GM12878 (cell line): ENCODE measurements at regions not wholly inside any gene's neighbourhood (a gene's known extent, or its start where the extent isn't known, plus 50 kb on each side); places are given as distances from the start of the nearest gene placed in this dataset.

Source experiments
- ATAC-seq: fragments of 200-7000 bp; cut with Tn5 transposase; 3 replicates; pipeline ENCODE4 v1.9.1; 2020; ENCODE audit warnings: mild to moderate bottlenecking, moderate library complexity
- BruUV-seq: library from RNA; stranded (reverse); fragments of 400-500 nt; replicated peaks from 2 replicates; lab custom pipeline; 2021; lab: Mats Ljungman, UMichigan
- CTCF ChIA-PET: fragments of 300-600 bp; sonication (Branson Sonifier 250); formaldehyde crosslinking; extraction: SDS; loops from one replicate; lab custom pipeline; 2021; ENCODE audit warnings: inconsistent platforms; lab: Yijun Ruan, JAX
- POLR2A ChIA-PET: fragments of 350-600 bp; formaldehyde crosslinking; extraction: SDS; loops from one replicate; lab custom pipeline; 2021; ENCODE audit warnings: inconsistent platforms; lab: Charles Lee
- RAD21 ChIA-PET: fragments of 300-600 bp; sonication (Branson Sonifier 250); formaldehyde crosslinking; loops from one replicate; lab custom pipeline; 2023; ENCODE audit warnings: antibody characterized with exemption; ENCODE audit not compliant: unreplicated experiment; lab: Charles Lee
- SMC1A ChIA-PET: fragments of 300-600 bp; sonication (Branson Sonifier 250); formaldehyde crosslinking; loops from one replicate; lab custom pipeline; 2023; ENCODE audit not compliant: unreplicated experiment, uncharacterized antibody; lab: Charles Lee
- DNase-seq: peaks from one replicate; pipeline ENCODE4 v3.0.0-alpha.2; 2011; ENCODE audit warnings: low read depth, low spot score
- FAIRE-seq: peaks from 3 replicates; lab custom pipeline; 2011; peaks lifted over from hg19 to GRCh38; lab: Jason Lieb, UNC
- H2AFZ ChIP-seq: 2 replicates; pipeline ENCODE4 v1.6.0; 2011; ENCODE audit warnings: low read depth, low read length, control low read depth; ENCODE audit not compliant: control insufficient read depth
- H3K27ac ChIP-seq: 2 replicates; pipeline ENCODE4 v1.5.1; 2011; ENCODE audit warnings: control low read depth; ENCODE audit not compliant: control insufficient read depth, insufficient read depth
- H3K27me3 ChIP-seq, 2 experiments: replicated peaks in 1 of 2; 2 replicates each; pipeline versions ENCODE4 v1.6.0 to v1.6.1; 2011; ENCODE audit warnings: low read length in 1 of 2; ENCODE audit not compliant: control insufficient read depth in 2 of 2, insufficient read depth in 2 of 2
- H3K36me3 ChIP-seq, 2 experiments: 2 replicates each; pipeline ENCODE4 v1.5.1; 2011; ENCODE audit warnings: low read length in 1 of 2; ENCODE audit not compliant: control insufficient read depth in 2 of 2, insufficient read depth in 2 of 2
- H3K4me1 ChIP-seq: 2 replicates; pipeline ENCODE4 v1.6.1; 2011; ENCODE audit warnings: mild to moderate bottlenecking, low read length, moderate library complexity, mixed read lengths; ENCODE audit not compliant: control insufficient read depth, insufficient read depth
- H3K4me2 ChIP-seq: 2 replicates; pipeline ENCODE4 v1.6.0; 2011; ENCODE audit warnings: control low read depth; ENCODE audit not compliant: control insufficient read depth, insufficient read depth
- H3K4me3 ChIP-seq: fragments of 200-600 bp; sonication (generic); 2 replicates; pipeline ENCODE4 v1.5.1; 2016
- H3K79me2 ChIP-seq: 2 replicates; pipeline ENCODE4 v1.6.0; 2011; ENCODE audit warnings: low read length; ENCODE audit not compliant: control insufficient read depth, insufficient read depth
- H3K9ac ChIP-seq: 2 replicates; pipeline ENCODE4 v1.8.0; 2011; ENCODE audit warnings: low read length, control low read depth, mixed read lengths; ENCODE audit not compliant: control insufficient read depth, insufficient read depth
- H3K9me3 ChIP-seq: replicated peaks from 3 replicates; pipeline ENCODE4 v1.5.1; 2011; ENCODE audit warnings: mild to moderate bottlenecking, low read length; ENCODE audit not compliant: control insufficient read depth, insufficient read depth
- H4K20me1 ChIP-seq: 2 replicates; pipeline ENCODE4 v1.6.0; 2011; ENCODE audit not compliant: control insufficient read depth, insufficient read depth
- ATF2 ChIP-seq: IDR thresholded peaks from 2 replicates; pipeline ENCODE4 v1.6.1; 2012; ENCODE audit warnings: low read length, inconsistent platforms
- CBX3 ChIP-seq: fragments of 200-600 bp; sonication (generic); IDR thresholded peaks from 2 replicates; pipeline ENCODE4 v1.6.1; 2016; ENCODE audit warnings: low read depth, borderline replicate concordance
- CHD2 ChIP-seq: IDR thresholded peaks from 2 replicates; pipeline ENCODE4 v1.6.1; 2011; ENCODE audit warnings: low read depth, low read length, improper control_type of control experiment, borderline replicate concordance
- CREB1 ChIP-seq: IDR thresholded peaks from 2 replicates; pipeline ENCODE4 v1.6.1; 2012; ENCODE audit warnings: low read depth, mild to moderate bottlenecking, inconsistent platforms
- FOXK2 ChIP-seq: fragments of 450-650 bp; IDR thresholded peaks from 2 replicates; pipeline ENCODE4 v1.6.1; 2017; ENCODE audit warnings: mild to moderate bottlenecking, moderate library complexity
- NFIC ChIP-seq: IDR thresholded peaks from 2 replicates; pipeline ENCODE4 v1.6.1; 2012; ENCODE audit warnings: low read depth, mild to moderate bottlenecking, inconsistent platforms, low read length, moderate library complexity
- REST ChIP-seq: IDR thresholded peaks from 2 replicates; pipeline ENCODE4 v1.6.1; 2012; ENCODE audit warnings: mild to moderate bottlenecking, low read depth, low read length
- RFX5 ChIP-seq: IDR thresholded peaks from 2 replicates; pipeline ENCODE4 v1.6.1; 2011; ENCODE audit warnings: low read depth, low read length, improper control_type of control experiment
- SKIL ChIP-seq: fragments of 450-650 bp; IDR thresholded peaks from 2 replicates; pipeline ENCODE4 v1.6.1; 2017; ENCODE audit warnings: mild to moderate bottlenecking, low read depth, inconsistent platforms; ENCODE audit not compliant: poor library complexity, severe bottlenecking
- TCF12 ChIP-seq: IDR thresholded peaks from 2 replicates; pipeline ENCODE4 v1.6.1; 2011; ENCODE audit warnings: low read depth, mild to moderate bottlenecking, low read length
- ZNF207 ChIP-seq: fragments of 450-650 bp; IDR thresholded peaks from 2 replicates; pipeline ENCODE4 v1.6.1; 2014; ENCODE audit warnings: antibody characterized with exemption, mild to moderate bottlenecking, borderline replicate concordance
- ZNF217 ChIP-seq: fragments of 450-650 bp; IDR thresholded peaks from 2 replicates; pipeline ENCODE4 v1.6.1; 2017; ENCODE audit warnings: antibody characterized with exemption, mild to moderate bottlenecking
- WGBS: methylation state at CpG from one replicate; pipeline ENCODE4 v1.1.6; 2016; ENCODE audit warnings: low lambda C conversion rate; ENCODE audit not compliant: insufficient replicate concordance, insufficient coverage; ENCODE audit errors: missing lambda C conversion rate; 5-methylcytosine and 5-hydroxymethylcytosine counted together
- in situ Hi-C: fragments of 300-500 bp; cut with MboI; formaldehyde crosslinking; loops from 9 replicates; pipeline ENCODE4 v1.14.3; 2018; ENCODE audit warnings: mixed read lengths
- intact Hi-C: fragments of 100-400 bp; cut with micrococcal nuclease; formaldehyde crosslinking; loops from one replicate; pipeline ENCODE4 v1.14.2; 2022; ENCODE audit not compliant: unreplicated experiment

GRCh38 chr22:49208768-49209252 lies 618.9 kb downstream of the BRD1 start:
- no TSS peak for BruUV-seq
- no peak overlapping the region for H2AFZ ChIP-seq
- H3K9me3 ChIP-seq, result no peaks in the 10 kb centered on the region; the same call in 2 of the 3 replicates
- H3K4me3 ChIP-seq, result no peak overlapping the region
- in situ Hi-C loops (no loop called here), intact Hi-C loops (no loop called here)
- H3K4me2 ChIP-seq, result no peak overlapping the region
- no peak for DNase-seq
- no peak overlapping the region for H3K27ac ChIP-seq
- WGBS, result 32% methylated on average over 15 of the region's 15 CpGs
- no peak for TF ChIP-seq RFX5
- peak; percentile 66; the same call in 1 of the 2 replicates for TF ChIP-seq REST
- H3K9ac ChIP-seq, result no peak overlapping the region
- RAD21 ChIA-PET, result no interaction called here
- H3K27me3 ChIP-seq, result no peaks in the 10 kb centered on the region
- CTCF ChIA-PET, result no interaction called here
- no peaks in the 10 kb centered on the region for H4K20me1 ChIP-seq
- no peaks in the 10 kb centered on the region for H3K79me2 ChIP-seq
- no peaks in the 10 kb centered on the region for H3K4me1 ChIP-seq
- SMC1A ChIA-PET, result no interaction called here
- no peaks in the 10 kb centered on the region for H3K36me3 ChIP-seq
- FAIRE-seq, result no peak
- POLR2A ChIA-PET, result no interaction called here
- ATAC-seq, result no peak

- H3K4me2 ChIP-seq, result no peak overlapping the region
- no peaks in the 10 kb centered on the region; the same call in 2 of the 3 replicates for H3K9me3 ChIP-seq
- H3K27ac ChIP-seq, result no peak overlapping the region
- ATAC-seq (no peak), DNase-seq (no peak), FAIRE-seq (no peak)
- no peaks in the 10 kb centered on the region for H3K36me3 ChIP-seq
- H3K27me3 ChIP-seq, result no peaks in the 10 kb centered on the region
- no peak overlapping the region for H3K4me3 ChIP-seq
- H4K20me1 ChIP-seq, result no peaks in the 10 kb centered on the region
- 0% methylated on average over 2 of the region's 2 CpGs for WGBS
- ChIA-PET POLR2A (no interaction called here), RAD21 (no interaction called here), SMC1A (no interaction called here), CTCF (no interaction called here)
- no peak overlapping the region for H3K9ac ChIP-seq
- no TSS peak for BruUV-seq
- H2AFZ ChIP-seq, result no peak overlapping the region
- in situ Hi-C loops (no loop called here), intact Hi-C loops (no loop called here)
- no peaks in the 10 kb centered on the region for H3K4me1 ChIP-seq
- no peaks in the 10 kb centered on the region for H3K79me2 ChIP-seq
- TF ChIP-seq ZNF217 (no peak), SKIL (no peak), CHD2 (no peak), ATF2 (no peak), TCF12 (no peak), ZNF207 (no peak), CREB1 (no peak), NFIC (no peak), FOXK2 (no peak), CBX3 (no peak)
Measured at GRCh38 chr22:49208004-49208402, 619.7 kb downstream of the BRD1 start.
